Parathyroid adenoma (tissue), 2 donors: ENCODE measurements at regions not wholly inside any gene's neighbourhood (a gene's known extent, or its start where the extent isn't known, plus 50 kb on each side); places are given as distances from the start of the nearest gene placed in this dataset.

Experiments
- H2AFZ ChIP-seq: fragments of 300-600 bp; sonication (generic); one replicate; pipeline ENCODE4 v1.7.0; 2017; ENCODE audit warnings: antibody characterized with exemption, mild to moderate bottlenecking
- H3K27ac ChIP-seq: fragments of 300-600 bp; sonication (generic); one replicate; pipeline ENCODE4 v1.7.0; 2017
- H3K27me3 ChIP-seq: fragments of 300-600 bp; sonication (generic); one replicate; pipeline ENCODE4 v1.7.0; 2017; ENCODE audit warnings: low read length; ENCODE audit not compliant: control insufficient read depth, insufficient read depth
- H3K36me3 ChIP-seq: fragments of 300-600 bp; sonication (generic); one replicate; pipeline ENCODE4 v1.7.0; 2017; ENCODE audit warnings: low read length; ENCODE audit not compliant: control insufficient read depth, insufficient read depth
- H3K4me1 ChIP-seq: fragments of 300-600 bp; sonication (generic); one replicate; pipeline ENCODE4 v1.7.0; 2017; ENCODE audit warnings: control low read depth
- H3K4me2 ChIP-seq: fragments of 300-600 bp; sonication (generic); one replicate; pipeline ENCODE4 v1.7.0; 2017; ENCODE audit warnings: low read length
- H3K4me3 ChIP-seq: fragments of 300-600 bp; sonication (generic); one replicate; pipeline ENCODE4 v1.7.0; 2017; ENCODE audit warnings: low read depth, low read length
- H3K79me2 ChIP-seq: fragments of 300-600 bp; sonication (generic); one replicate; pipeline ENCODE4 v1.7.0; 2017; ENCODE audit warnings: control low read depth
- H3K9ac ChIP-seq: fragments of 300-600 bp; sonication (generic); one replicate; pipeline ENCODE4 v1.7.0; 2017; ENCODE audit warnings: mild to moderate bottlenecking
- H3K9me3 ChIP-seq: fragments of 300-600 bp; sonication (generic); one replicate; pipeline ENCODE4 v1.7.0; 2017; ENCODE audit warnings: low read length; ENCODE audit not compliant: control insufficient read depth
- CTCF ChIP-seq: fragments of 300-600 bp; sonication (generic); IDR thresholded peaks from one replicate; pipeline ENCODE4 v1.7.0; 2017; ENCODE audit warnings: antibody characterized with exemption, mild to moderate bottlenecking
- donor health status: primary hyperparathyroidism.

- Histone ChIP-seq H3K4me1 (no peaks in the 10 kb centered on the region), H3K4me3 (no peak overlapping the region), H3K9ac (no peak overlapping the region), H3K79me2 (no peaks in the 10 kb centered on the region), H3K36me3 (no peaks in the 10 kb centered on the region), H2AFZ (no peak overlapping the region), H3K27me3 (no peaks in the 10 kb centered on the region), H3K4me2 (no peak overlapping the region), H3K27ac (no peak overlapping the region), H3K9me3 (no peaks in the 10 kb centered on the region)
- no peak for TF ChIP-seq CTCF
These were observed 123.3 kb upstream of the DPYD start for GRCh38 chr1:98044071-98044697.

GRCh38 chr1:98035602-98036002, 114.8 kb upstream of the DPYD start:
- H3K36me3 ChIP-seq = no peaks in the 10 kb centered on the region
- no peak overlapping the region for H3K9ac ChIP-seq
- no peaks in the 10 kb centered on the region for H3K9me3 ChIP-seq
- no peak overlapping the region for H3K27ac ChIP-seq
- no peak for TF ChIP-seq CTCF
- H2AFZ ChIP-seq = no peak overlapping the region
- H3K27me3 ChIP-seq = no peaks in the 10 kb centered on the region
- H3K4me3 ChIP-seq = no peak overlapping the region
- no peak overlapping the region for H3K4me2 ChIP-seq
- no peaks in the 10 kb centered on the region for H3K4me1 ChIP-seq
- no peaks in the 10 kb centered on the region for H3K79me2 ChIP-seq

- no peak for TF ChIP-seq CTCF
- H3K4me2 ChIP-seq = no peak overlapping the region
- H3K9ac ChIP-seq = no peak overlapping the region
- no peaks in the 10 kb centered on the region for H3K27me3 ChIP-seq
- H3K4me3 ChIP-seq = no peak overlapping the region
- H2AFZ ChIP-seq = no peak overlapping the region
- H3K79me2 ChIP-seq = no peaks in the 10 kb centered on the region
- H3K4me1 ChIP-seq = no peaks in the 10 kb centered on the region
- H3K27ac ChIP-seq = no peak overlapping the region
- H3K9me3 ChIP-seq = no peaks in the 10 kb centered on the region
- no peaks in the 10 kb centered on the region for H3K36me3 ChIP-seq
These were observed 113.7 kb upstream of the DPYD start for GRCh38 chr1:98034505-98034904.

- Histone ChIP-seq H3K79me2 (no peaks in the 10 kb centered on the region), H3K4me1 (no peaks in the 10 kb centered on the region), H2AFZ (no peak overlapping the region), H3K9me3 (no peaks in the 10 kb centered on the region), H3K36me3 (no peaks in the 10 kb centered on the region), H3K9ac (no peak overlapping the region), H3K27me3 (no peaks in the 10 kb centered on the region), H3K4me2 (no peak overlapping the region), H3K27ac (no peak overlapping the region), H3K4me3 (no peak overlapping the region)
- TF ChIP-seq CTCF = no peak
These were observed 112.1 kb upstream of the DPYD start for GRCh38 chr1:98032958-98033357.

- Histone ChIP-seq H3K27me3 (no peaks in the 10 kb centered on the region), H3K4me2 (no peak overlapping the region), H2AFZ (no peak overlapping the region), H3K4me3 (no peak overlapping the region), H3K36me3 (no peaks in the 10 kb centered on the region), H3K9me3 (no peaks in the 10 kb centered on the region), H3K4me1 (no peaks in the 10 kb centered on the region), H3K9ac (no peak overlapping the region), H3K27ac (no peak overlapping the region), H3K79me2 (no peaks in the 10 kb centered on the region)
- no peak for TF ChIP-seq CTCF
These were observed 110.1 kb upstream of the DPYD start for GRCh38 chr1:98030976-98031375.
